ENCODE measurements at regions not wholly inside any gene's neighbourhood (a gene's known extent, or its start where the extent isn't known, plus 50 kb on each side); places are given as distances from the start of the nearest gene placed in this dataset.

DNA sequence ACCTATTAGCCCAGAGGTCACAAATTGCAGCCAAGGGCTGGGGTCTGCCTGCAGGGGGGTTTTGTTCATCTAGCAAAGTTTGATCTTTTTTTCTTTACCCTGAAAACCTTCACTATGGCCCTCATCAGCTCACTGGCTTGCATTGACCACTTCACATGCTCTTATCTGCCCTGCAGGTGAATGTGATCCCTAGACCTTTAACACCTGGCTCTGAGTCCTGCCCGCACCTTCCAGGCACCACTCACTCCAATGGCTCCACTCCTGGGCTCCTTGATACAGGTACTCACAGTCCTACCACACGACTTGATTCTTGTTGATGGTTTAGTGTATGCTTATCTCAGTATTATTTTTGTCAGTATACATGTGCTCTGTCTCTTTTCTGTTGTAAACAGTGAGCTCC lies 92.5 kb downstream of the FEM1C start:
- TF ChIP-seq POLR2A (IDR thresholded peaks at IDR 0.05; ENCODE audit: low read depth, low read length): no peak
- TF ChIP-seq POLR2AphosphoS5 (IDR thresholded peaks at IDR 0.05; ENCODE audit: low read depth, low read length): no peak
- no peak for TF ChIP-seq TAF1 (IDR thresholded peaks at IDR 0.05; ENCODE audit: borderline replicate concordance, low read depth, low read length)

All from GM12892 (cell line).